ENCODE measurements at regions not wholly inside any gene's neighbourhood (a gene's known extent, or its start where the extent isn't known, plus 50 kb on each side); places are given as distances from the start of the nearest gene placed in this dataset.

GRCh38 chr7:115356999-115357702, 435.3 kb downstream of the MDFIC start:
- Histone ChIP-seq H3K27me3 (replicated peaks; ENCODE audit: insufficient read depth) (no peaks in the 10 kb centered on the region), H3K27ac (no peak overlapping the region), H3K4me3 (no peak overlapping the region), H3K4me1 (ENCODE audit: control insufficient read depth in 1 of 2, low read depth in 2 of 2) (no peaks in the 10 kb centered on the region), H3K9me3 (no peaks in the 10 kb centered on the region), H3K36me3 (no peaks in the 10 kb centered on the region)
- no peak for ATAC-seq (ENCODE audit: insufficient number of reproducible peaks, low FRiP score, low read depth)
- no peak for DNase-seq (ENCODE audit: low spot score)
- no peak for TF ChIP-seq CTCF (IDR thresholded peaks at IDR 0.05)

- Histone ChIP-seq H3K27ac (no peak overlapping the region), H3K36me3 (no peaks in the 10 kb centered on the region), H3K9me3 (no peaks in the 10 kb centered on the region), H3K4me1 (ENCODE audit: control insufficient read depth in 1 of 2, low read depth in 2 of 2) (no peaks in the 10 kb centered on the region), H3K4me3 (no peak overlapping the region), H3K27me3 (replicated peaks; ENCODE audit: insufficient read depth) (no peaks in the 10 kb centered on the region)
- DNase-seq (ENCODE audit: low spot score) (no peak), ATAC-seq (ENCODE audit: insufficient number of reproducible peaks, low FRiP score, low read depth) (no peak)
- TF ChIP-seq CTCF (IDR thresholded peaks at IDR 0.05): peak; percentile 23
These were observed 434.3 kb downstream of the MDFIC start for GRCh38 chr7:115356139-115356746.

- no peaks in the 10 kb centered on the region for H3K4me1 ChIP-seq (ENCODE audit: control insufficient read depth in 1 of 2, low read depth in 2 of 2)
- no peaks in the 10 kb centered on the region for H3K27me3 ChIP-seq (replicated peaks; ENCODE audit: insufficient read depth)
- ATAC-seq (ENCODE audit: insufficient number of reproducible peaks, low FRiP score, low read depth): no peak
- H3K9me3 ChIP-seq: no peaks in the 10 kb centered on the region
- no peak for DNase-seq (ENCODE audit: low spot score)
- no peak overlapping the region for H3K4me3 ChIP-seq
- no peak overlapping the region for H3K27ac ChIP-seq
- TF ChIP-seq CTCF (IDR thresholded peaks at IDR 0.05): no peak
- no peaks in the 10 kb centered on the region for H3K36me3 ChIP-seq
These were observed 433.0 kb downstream of the MDFIC start for GRCh38 chr7:115354925-115355324.

GRCh38 chr7:115352375-115352774, 430.5 kb downstream of the MDFIC start:
- Histone ChIP-seq H3K27ac (no peak overlapping the region), H3K36me3 (no peaks in the 10 kb centered on the region), H3K9me3 (no peaks in the 10 kb centered on the region), H3K4me1 (ENCODE audit: control insufficient read depth in 1 of 2, low read depth in 2 of 2) (peaks cover 9 to 19% of the 10 kb centered on the region in 2 donors), H3K27me3 (replicated peaks; ENCODE audit: insufficient read depth) (no peaks in the 10 kb centered on the region), H3K4me3 (no peak overlapping the region)
- no peak for TF ChIP-seq CTCF (IDR thresholded peaks at IDR 0.05)
- ATAC-seq (ENCODE audit: insufficient number of reproducible peaks, low FRiP score, low read depth): no peak
- no peak for DNase-seq (ENCODE audit: low spot score)

- no peaks in the 10 kb centered on the region for H3K9me3 ChIP-seq
- TF ChIP-seq CTCF (IDR thresholded peaks at IDR 0.05): no peak
- no peak for DNase-seq (ENCODE audit: low spot score)
- H3K4me3 ChIP-seq: no peak overlapping the region
- ATAC-seq (ENCODE audit: insufficient number of reproducible peaks, low FRiP score, low read depth): no peak
- H3K36me3 ChIP-seq: no peaks in the 10 kb centered on the region
- no peaks in the 10 kb centered on the region for H3K27me3 ChIP-seq (replicated peaks; ENCODE audit: insufficient read depth)
- H3K27ac ChIP-seq: no peak overlapping the region
- peaks cover 9 to 19% of the 10 kb centered on the region in 2 donors for H3K4me1 ChIP-seq (ENCODE audit: control insufficient read depth in 1 of 2, low read depth in 2 of 2)
These were observed 428.9 kb downstream of the MDFIC start for GRCh38 chr7:115350764-115351163.

Data from thoracic aorta (tissue), 2 donors.